Suppressor macrophage (primary cell): ENCODE measurements at regions not wholly inside any gene's neighbourhood (a gene's known extent, or its start where the extent isn't known, plus 50 kb on each side); places are given as distances from the start of the nearest gene placed in this dataset.

Experiments
- DNase-seq, 4 experiments: peaks; one replicate each; pipeline ENCODE4 v3.0.0-alpha.2; 2020 to 2022

DNA sequence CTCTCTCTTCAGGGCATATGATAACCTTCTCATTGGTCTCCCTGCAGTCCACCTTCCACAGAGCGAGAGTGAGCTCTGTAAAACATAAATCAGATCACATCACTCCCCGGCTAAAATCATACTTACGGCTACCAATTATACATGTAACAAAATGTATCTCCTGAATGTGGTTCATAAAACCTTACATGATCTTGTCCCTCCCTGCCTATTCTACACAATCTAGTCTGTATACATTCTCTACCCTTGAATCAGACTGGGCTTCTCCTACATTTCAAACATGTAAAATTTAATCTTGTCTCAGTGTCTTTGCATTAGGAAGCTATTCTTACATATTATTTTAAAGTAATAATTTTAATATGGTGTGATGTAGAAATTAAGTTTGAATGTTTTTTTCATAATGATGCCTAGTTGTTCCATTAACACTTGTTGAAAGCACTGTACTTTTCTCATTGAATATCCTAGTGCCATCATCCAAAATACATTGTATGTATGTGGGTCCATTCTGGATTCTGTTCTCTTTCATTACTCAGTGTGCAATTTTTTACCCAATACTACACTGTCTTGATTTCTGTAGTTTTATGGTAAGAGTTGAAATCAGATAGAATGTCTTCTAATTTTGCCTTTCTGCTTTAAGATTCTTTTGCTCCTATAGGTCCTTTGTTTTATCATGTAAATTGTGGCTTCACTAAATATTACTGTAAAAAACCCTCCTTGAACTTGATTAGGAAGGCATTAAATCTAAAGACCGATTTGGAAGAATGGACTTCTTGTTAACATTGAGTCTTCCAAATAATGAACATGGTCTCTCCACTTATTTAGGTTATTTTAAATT is 403.3 kb upstream of the EPHA7 start:
- no peak for DNase-seq

DNA sequence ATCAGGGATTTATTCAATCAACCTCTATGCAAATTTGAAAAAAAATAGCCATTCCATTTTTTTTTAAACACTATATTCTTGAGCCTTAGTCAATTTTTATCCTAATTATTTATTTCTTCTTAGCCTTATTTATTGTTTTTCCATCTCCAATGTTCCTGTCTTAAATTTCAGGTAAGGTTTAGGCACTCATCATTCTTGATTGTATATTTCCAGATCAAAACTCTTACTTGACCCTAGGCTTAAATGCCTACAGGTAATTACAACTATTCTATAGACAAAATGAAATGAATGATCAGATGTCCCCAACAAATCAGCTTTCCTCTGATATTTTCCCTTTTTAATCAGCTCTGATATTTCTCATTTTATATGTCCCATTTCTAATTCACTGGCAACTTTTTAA is 402.6 kb upstream of the EPHA7 start:
- no peak for DNase-seq

DNA sequence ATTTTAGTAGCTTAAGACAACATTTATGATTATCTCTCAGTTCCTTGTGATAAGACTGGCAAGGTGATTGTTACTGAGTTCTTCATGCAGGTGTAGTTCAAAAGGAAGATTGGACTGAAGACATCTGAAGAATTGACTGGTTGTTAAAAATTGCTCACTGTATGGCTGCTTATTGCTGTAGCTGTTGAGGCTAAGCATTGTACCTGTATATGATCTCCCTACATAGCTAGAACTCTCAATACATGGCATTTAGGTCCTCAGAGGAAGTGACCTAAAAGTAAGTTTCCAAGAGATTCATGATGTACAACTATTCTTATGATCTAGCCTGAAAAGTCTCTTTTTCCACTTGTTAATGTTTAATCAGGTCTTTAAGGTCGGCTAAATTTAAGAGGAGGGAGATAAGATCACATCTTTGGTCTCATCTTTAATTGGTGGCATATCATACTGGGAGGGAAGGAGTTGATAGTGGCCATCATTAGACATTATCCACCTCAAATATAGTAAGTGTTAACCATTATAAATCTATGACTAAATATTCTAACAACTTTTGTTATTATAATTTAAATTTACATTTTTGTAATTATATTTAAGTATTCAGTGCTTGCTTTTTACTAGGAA is 401.2 kb upstream of the EPHA7 start:
- no peak for DNase-seq

DNA sequence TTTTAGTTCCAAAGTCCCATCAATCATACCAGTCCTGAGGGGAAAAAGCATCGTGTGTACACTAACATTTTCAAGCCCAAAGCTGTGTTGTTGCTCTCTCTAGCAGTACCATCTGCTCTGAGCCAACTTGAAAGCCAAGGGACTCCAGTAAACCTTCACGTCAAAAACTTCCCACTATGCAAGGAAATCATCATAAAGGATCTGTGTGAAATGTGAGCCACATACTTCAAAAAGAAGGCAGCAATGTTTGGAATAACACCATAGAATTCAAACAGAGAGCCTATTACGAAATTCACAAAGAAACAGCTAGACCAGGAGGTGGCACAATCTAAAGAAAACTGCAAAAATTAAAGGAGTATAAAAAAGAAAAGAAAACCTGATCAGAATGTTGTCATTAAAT is 399.8 kb upstream of the EPHA7 start:
- no peak for DNase-seq

DNA sequence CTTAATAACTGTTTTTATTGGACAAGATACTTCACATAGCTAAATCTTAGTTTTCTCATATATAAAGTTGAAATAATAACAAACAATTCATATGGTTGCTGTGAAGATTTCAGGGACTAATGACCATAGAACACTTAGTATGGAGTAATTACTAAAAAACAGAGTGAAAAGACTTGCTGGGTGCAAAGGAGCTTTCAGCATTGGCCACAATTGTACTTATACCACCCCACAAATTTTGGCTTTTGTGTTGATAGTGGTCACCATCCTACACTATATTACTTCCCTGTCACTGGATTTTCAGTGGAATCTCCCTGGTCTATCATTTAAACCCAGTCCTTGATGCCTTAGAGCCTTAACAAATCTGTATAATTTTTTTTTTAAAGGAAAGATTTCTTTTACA is 398.6 kb upstream of the EPHA7 start:
- no peak for DNase-seq

DNA sequence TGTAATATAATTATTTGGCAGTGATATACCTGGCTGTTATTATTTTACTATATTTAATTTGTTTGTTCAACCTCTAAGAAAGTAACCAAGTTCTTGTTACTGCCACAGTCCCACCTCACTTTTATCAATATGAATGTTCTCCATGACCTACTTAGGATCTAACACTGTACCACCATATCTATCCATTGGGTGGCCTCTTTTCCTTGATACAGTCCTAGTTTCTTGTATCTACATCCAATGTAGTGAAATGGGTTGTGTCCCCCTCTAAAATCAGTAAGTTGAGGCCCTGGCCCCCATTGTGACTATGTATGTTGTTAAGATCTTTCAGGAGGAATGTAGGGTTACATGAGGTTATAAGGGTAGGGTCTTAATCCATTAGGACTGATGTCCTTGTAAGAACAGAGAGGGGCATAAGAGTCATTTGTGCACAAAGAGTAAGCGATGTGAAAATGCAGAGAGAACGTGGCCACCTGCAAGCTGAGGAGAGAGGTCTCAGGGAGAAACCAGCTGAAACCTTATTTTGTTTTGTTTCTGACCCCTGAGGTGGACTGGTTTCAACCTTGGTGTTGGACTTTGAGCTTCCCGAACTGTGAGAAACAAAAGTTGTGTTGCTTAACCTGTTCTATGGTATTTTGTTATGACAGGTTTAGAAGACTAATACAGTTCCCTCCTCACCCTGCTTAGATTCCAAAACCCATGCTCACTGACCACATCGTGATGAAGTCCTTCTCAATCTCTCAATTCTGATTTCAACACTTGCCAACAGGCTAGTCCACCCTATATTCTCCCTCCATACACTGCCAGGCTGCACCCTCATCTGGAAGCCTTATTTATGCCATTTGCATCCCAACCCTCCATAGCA is 387.3 kb upstream of the EPHA7 start:
- no peak for DNase-seq

DNA sequence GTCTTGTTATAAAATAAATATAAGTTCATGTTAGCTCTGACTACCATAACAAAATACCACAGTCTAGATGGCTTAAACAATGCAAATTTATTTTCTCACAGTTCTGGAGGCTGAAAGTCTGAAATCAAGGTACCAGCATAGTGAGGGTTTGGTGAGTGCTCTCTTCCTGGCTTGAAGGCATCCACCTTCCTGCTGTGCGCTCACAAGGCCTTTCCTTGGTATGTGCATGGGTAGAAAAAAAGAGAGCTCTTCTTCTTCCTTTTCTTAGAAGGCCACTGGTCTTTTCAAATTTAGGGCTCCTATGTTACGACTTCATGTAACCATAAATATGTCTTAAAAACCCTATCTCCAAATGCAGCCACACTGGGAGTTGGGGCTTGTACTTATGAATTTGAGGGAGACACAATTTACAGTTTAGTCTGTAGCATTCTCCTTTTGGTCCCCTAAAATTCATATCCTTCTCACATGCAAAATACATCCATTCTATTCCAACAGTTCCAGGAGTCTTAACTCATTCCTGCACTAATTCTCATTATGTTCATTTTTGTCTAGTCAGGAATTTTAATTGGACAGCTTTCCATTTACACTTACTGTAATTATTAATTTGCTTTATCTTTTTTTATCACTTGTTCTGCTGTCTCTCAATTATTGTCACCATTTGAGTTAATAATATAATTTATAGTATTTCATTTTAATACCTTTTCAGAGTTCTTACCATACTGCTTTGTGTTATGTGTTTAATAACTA is 381.9 kb upstream of the EPHA7 start:
- DNase-seq, result no peak

DNA sequence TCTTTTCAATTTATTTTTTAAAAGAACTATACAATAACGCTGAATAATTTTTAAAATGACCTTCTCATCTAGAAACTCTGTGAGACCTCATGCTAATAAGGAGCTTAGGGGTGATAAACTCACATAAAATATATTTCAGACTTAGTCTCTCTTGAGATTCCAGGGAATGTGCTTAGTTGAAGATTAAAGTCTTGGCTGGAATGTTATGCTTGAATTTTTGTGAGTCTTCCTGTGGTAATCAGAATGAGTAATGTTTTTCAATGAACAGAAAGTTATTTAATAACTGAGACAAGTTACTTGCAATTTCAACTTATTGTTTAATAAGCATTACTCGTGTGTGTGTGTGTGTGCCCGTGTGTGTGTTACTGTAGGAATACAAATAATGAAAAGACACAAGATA is 379.9 kb upstream of the EPHA7 start:
- DNase-seq, result no peak

DNA sequence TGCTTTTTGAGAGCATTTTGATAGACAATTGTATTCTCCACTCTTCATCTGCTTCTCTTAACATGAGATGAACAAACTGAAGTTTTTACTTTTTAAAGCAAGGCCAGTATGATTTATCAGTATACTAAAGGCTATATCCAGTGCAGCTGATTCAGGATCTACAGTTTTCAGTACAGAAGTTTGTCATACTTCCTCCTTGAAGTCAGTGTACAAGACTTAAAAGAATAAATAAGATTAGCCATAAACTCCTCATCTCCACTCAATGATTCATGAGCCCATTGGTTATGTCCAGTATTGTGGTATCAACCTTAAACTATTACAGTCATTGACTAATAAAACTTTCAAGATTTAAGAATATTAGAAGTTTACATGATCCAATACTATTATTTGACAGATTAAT is 374.8 kb upstream of the EPHA7 start:
- DNase-seq, result no peak

DNA sequence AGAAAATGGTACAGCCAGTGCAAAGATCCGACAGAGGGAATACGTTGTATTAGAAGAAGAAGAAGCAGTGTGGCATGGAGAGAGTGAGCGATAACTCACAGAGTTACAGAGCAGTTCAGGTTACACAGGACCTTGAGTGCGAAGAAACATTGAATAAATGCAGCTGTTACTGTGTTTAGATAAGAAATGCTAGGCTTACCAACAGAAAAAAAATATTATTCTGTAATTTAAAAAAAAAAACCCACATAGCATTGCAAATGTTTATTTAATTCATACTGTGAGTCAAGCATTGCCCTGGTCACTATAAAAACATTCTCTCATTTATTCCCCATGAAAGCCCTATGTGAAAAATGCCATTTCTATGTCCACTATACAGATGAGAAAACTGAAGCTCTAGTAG is 373.4 kb upstream of the EPHA7 start:
- no peak for DNase-seq

DNA sequence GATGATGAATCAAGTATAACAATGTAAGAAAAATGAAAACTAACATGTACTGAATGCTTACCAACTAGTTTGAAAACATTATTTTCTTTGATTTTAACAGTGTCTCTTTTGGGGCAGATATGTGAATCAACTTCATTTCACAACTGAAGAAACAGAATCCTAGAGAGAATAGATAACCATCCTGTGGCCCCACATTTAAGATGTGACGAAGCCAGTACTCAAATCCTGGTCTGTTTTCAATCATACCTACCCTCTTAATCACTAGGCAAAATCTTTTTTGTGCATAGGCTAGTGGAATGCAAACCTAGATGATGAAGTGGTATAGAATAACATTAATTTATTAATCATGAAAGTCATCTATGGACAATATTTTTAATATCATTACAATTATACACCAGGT is 371.6 kb upstream of the EPHA7 start:
- no peak for DNase-seq

DNA sequence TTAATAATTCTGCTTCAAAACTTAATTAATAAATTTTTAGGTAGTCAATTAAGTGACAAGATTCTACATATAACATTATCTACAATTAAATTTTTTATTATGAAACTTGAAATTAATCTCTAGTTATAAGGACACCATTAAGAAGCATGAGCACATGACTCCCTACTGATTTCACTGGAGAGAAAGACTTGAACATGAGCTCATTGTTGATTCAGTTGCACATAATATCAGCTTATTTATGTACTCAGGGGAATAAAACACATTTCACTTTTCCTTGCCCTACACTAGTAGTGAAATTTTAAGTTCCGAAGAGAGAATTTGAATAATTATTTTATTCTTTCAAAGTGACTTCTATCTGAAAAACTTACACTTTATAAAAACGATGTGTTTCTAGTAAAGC is 370.2 kb upstream of the EPHA7 start:
- DNase-seq, result no peak

DNA sequence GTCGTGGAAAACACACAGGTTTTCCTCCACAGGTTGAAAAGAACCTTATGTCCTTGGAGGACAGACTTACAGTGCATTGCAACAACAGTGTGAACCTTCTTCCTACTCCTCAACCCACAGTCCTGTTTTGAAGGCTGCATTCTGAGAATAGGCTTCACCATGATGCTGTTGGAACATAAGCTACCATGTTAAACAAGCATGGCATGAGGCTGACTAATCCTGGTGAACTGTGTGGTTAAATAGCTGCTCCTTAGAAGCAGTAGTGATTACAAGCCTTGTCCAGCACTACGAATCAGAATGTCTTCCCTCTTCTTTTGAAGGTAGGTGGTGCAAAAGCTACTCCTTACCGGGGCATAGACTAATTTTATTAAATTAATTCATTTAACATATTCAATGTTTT is 368.5 kb upstream of the EPHA7 start:
- DNase-seq, result no peak

DNA sequence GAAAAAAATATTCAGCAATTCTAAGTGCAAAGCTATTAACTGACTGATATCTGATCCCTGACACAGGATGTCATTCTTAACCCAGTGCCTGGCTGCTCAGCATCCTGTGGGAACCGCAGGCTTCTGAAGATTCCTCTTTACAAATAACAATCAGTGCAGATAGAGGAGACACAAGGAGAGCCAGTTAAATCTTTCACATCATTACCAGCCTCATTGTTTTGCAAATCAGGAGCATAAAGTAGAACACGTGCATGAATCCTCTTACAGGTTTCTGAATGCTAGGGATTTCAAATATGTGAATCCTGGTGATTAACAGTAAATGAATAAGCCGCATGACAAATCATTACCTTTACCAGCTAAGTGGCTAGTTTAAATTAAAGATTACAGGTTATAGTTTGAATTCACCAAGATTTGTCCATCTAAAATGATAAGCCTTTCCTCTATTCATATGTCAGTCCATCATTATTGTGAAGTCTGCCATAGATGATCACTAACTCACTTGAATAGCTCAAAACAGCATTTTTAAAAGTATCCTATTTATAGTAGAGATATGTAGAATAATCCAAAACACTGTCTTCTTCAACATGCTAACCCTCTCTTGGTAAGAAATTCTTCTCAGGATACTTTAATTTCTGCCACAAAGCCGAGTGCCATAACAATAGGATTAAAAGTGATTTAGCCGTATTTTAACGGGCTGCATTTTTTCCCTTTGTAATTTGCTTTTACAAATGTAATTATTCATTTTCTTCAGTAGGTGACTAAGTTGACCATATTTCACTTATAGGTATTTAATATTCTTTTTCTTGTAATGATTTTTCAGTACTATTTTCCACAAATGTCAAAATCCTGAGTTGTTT is 367.3 kb upstream of the EPHA7 start:
- no peak for DNase-seq

DNA sequence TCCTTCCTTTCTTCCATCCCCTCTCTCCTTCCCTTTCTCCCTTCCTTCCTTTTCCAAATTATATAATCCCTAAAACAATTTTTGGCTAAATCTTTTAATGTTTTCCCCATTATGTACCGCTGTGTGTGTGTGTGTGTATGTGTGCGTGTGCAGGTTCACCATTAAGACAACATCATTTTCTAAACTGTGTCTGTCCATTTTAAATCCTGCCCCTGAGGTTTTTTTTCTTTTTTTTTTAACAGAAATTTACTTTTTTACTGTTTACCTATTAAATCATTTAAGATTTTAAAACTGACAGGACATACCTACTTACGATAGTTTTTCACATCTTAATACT is 366.3 kb upstream of the EPHA7 start:
- no peak for DNase-seq

DNA sequence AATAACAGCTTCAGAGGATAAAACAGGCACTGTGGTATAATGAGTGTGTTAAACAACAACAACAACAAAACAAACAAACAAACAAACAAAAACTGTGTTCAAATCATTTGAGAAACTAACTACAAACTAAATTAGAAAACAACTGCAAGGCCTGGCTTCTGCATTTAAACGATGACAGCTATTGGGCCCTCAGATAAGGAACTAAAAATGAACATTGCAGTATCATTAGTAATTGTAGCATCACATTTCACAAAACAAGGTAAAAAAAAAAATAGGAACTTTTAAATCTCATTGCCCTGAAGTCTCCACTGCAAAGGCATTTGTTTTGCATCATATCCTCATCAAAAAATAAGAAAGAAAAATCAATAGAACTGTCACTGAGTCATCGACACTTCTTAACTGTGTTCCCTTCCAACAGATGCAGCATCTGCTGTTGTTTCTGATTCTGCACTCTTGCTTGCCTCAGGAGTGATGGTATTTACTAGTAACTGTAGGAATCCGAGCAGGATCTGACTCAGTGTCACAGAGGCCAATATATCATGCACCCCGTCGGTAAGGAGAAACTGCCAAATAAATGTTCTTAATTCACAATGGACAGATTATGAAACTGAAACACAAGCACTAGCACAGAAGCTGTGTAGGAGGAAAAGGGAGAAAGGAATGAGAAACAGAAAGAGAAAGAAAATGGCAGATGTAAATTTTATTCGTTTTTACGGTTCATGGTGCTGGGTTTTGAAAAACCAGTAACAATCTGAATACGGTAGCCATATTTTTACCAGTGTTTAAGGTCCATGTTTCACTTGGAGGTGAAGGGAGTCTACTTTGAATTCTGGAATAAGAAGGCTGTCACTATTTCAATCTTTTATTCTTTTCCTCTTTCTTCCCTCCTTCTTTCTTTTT is 365.7 kb upstream of the EPHA7 start:
- DNase-seq, result no peak

DNA sequence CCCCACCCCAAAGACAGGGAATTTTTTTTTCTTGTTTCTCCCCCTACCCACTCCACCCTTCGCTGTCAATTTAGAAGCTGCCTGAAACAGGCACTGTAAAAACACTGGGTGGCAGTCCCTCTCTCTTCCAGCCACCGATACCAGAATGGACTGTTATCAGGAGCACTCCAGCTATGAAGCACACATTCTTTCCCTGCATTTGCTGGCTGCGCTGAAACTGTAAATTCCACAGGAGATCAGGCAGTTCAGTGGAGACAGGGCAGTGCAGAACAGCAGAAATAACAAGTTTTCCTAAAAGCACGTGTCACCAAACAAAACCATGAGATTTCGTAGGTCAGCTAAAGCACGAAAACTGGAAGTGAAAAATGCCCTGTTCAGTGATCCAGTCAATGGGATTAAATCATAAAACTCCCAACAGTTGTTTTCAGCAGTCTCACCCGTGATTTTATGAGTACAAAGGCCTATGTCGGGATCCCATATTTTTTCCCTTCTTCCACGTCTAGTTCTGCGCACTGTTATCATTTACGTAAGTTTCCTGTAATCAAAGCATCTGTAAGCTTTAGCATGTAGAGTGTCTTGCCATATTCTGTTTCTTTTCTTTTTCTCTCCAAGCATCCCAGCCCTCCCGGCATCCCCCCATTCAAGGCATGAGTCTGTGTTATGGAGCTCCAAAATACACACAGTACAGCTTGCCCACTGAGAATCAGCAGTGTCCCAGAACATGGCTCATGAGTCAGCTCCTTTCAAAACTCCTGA is 359.9 kb upstream of the EPHA7 start:
- no peak for DNase-seq

DNA sequence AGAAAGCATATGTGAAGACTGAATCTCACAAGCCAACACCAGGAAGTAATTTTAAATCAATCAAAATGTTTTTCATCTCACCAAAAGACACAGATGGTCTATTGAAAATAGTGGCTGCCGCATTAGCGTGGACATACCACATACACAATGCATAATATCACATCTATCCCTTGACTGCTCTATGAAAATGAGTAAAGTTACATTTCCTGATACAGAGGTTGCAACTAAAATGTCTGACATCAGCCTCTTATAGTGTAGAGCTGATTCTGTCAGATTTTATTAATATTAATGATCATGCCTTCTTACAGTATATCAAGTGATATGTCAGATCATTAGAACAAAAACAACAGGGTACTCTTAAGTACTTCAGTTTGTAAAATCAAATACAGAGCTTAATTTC is 339.8 kb upstream of the EPHA7 start:
- DNase-seq, result no peak

DNA sequence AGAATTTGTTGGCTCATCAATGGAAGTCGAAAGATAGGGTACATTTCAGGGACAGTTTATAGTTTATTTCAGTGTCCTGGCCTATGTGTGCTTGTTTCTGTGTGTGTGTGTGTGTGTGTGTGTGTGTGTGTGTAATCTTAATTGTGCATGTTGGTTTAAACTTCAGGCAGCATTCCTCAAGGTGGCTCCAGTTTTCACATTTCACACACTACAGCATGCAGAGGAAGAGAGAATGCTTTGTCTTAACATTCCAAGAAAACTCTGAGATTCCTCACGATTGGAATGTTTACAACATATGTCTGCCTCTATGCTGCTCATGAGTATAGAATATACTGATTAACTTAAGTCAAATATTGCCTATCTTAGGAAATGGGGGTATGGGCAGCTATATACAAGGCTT is 332.6 kb upstream of the EPHA7 start:
- DNase-seq, result no peak

DNA sequence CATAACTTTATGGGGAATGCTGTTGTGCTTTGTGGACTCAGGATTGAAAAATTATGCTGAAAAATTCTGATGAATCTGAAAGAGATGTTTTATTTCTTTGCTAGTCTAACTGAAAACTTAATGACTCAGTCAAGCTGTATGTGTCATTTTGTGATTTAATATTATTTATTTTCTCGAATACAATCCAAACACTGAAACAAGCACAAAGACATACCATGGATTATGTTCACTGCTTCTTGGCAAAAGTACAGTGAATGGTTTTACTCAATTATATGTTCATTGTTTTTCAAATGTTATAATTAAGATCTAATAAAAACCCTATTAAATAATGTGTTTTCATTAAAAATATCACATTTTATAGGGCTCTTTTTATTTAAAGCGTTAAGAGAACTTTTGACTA is 330.6 kb upstream of the EPHA7 start:
- DNase-seq, result no peak
